Vagina (tissue), 2 donors: ENCODE measurements at regions not wholly inside any gene's neighbourhood (a gene's known extent, or its start where the extent isn't known, plus 50 kb on each side); places are given as distances from the start of the nearest gene placed in this dataset.
"Not testable (repeated sequence)": the region's sequence is repeated elsewhere in the genome, so short reads cannot be mapped to it uniquely, and the experiment has no call there.

Experiments
- DNase-seq, 2 donors: peaks; one replicate each; pipeline ENCODE4 v3.0.0-alpha.2; 2017; ENCODE audit errors: extremely low spot score in 2 of 2
- H3K27ac ChIP-seq: fragments of 200-600 bp; sonication (generic); one replicate; pipeline ENCODE4 v1.5.1; 2019
- H3K27me3 ChIP-seq: fragments of 200-600 bp; sonication (generic); one replicate; pipeline ENCODE4 v1.5.1; 2019
- H3K36me3 ChIP-seq, 2 donors: fragments of 200-600 bp; sonication (generic); one replicate each; pipeline ENCODE4 v1.5.1; 2017 to 2019
- H3K4me1 ChIP-seq: fragments of 200-600 bp; sonication (generic); one replicate; pipeline ENCODE4 v1.5.1; 2019
- H3K4me3 ChIP-seq, 2 donors: fragments of 200-600 bp; sonication (generic); 1 replicate in 1 of 2; 2 replicates in 1 of 2; pipeline ENCODE4 v1.5.1; 2016 to 2019
- H3K9me3 ChIP-seq: fragments of 200-600 bp; sonication (generic); one replicate; pipeline ENCODE4 v1.5.1; 2019
- POLR2A ChIP-seq, 2 donors: fragments of 450-650 bp; IDR thresholded peaks; one replicate each; pipeline ENCODE4 v1.6.1; 2017; ENCODE audit warnings: antibody characterized with exemption in 2 of 2, mild to moderate bottlenecking in 2 of 2, moderate library complexity in 2 of 2
- POLR2AphosphoS5 ChIP-seq, 2 donors: sonication (generic); formaldehyde crosslinking; IDR thresholded peaks; one replicate each; pipeline ENCODE4 v1.9.0; 2017; ENCODE audit warnings: antibody characterized with exemption in 2 of 2, mild to moderate bottlenecking in 2 of 2, low read depth in 1 of 2; ENCODE audit not compliant: insufficient read depth in 1 of 2
- intact Hi-C: fragments of 100-400 bp; cut with DNase I; formaldehyde crosslinking; loops from one replicate; pipeline ENCODE4 v1.15.1; 2023
- TF ChIP-seq, protein P1 (sequence below), 3 experiments: fragments of 450-650 bp in 2 of 3; fragments of 200-600 bp in 1 of 3; sonication (generic) in 1 of 3; IDR thresholded peaks; one replicate each; pipeline ENCODE4 v1.5.1; 2017 to 2019; ENCODE audit warnings: antibody characterized with exemption in 3 of 3, mild to moderate bottlenecking in 2 of 3, moderate library complexity in 2 of 3

DNA sequence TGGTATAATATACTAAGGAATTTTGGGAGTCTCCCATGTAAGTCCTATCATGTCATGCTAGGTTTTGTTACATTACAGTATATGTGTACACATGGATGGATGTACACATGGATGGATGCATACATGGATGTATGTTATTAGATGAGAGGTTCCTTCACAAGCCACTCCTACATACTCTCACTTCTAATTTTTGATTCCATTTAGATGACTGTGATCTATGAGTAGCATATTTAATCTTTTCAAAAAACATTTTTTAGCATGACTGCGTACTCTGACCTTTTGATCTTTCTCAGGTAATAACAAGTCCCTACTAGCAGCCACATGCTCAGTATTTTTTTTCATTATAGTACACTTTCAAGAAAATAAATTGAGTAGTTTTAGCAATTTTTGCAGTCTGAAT, 441.8 kb downstream of the SLITRK1 start:
- H3K9me3 ChIP-seq, result no peaks in the 10 kb centered on the region
- H3K4me3 ChIP-seq, result no peak overlapping the region
- no peak overlapping the region for H3K27ac ChIP-seq
- DNase-seq, result no peak
- no peak for TF ChIP-seq POLR2AphosphoS5 (IDR thresholded peaks at IDR 0.05; ENCODE audit: insufficient read depth in 1 of 2, low read depth in 1 of 2)
- TF ChIP-seq, protein P1, sequence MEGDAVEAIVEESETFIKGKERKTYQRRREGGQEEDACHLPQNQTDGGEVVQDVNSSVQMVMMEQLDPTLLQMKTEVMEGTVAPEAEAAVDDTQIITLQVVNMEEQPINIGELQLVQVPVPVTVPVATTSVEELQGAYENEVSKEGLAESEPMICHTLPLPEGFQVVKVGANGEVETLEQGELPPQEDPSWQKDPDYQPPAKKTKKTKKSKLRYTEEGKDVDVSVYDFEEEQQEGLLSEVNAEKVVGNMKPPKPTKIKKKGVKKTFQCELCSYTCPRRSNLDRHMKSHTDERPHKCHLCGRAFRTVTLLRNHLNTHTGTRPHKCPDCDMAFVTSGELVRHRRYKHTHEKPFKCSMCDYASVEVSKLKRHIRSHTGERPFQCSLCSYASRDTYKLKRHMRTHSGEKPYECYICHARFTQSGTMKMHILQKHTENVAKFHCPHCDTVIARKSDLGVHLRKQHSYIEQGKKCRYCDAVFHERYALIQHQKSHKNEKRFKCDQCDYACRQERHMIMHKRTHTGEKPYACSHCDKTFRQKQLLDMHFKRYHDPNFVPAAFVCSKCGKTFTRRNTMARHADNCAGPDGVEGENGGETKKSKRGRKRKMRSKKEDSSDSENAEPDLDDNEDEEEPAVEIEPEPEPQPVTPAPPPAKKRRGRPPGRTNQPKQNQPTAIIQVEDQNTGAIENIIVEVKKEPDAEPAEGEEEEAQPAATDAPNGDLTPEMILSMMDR (IDR thresholded peaks at IDR 0.05), result no peak
- TF ChIP-seq POLR2A (IDR thresholded peaks at IDR 0.05), result no peak
- intact Hi-C loops, result no loop called here
- H3K36me3 ChIP-seq, result no peaks in the 10 kb centered on the region
- no peaks in the 10 kb centered on the region for H3K27me3 ChIP-seq
- no peaks in the 10 kb centered on the region for H3K4me1 ChIP-seq

DNA sequence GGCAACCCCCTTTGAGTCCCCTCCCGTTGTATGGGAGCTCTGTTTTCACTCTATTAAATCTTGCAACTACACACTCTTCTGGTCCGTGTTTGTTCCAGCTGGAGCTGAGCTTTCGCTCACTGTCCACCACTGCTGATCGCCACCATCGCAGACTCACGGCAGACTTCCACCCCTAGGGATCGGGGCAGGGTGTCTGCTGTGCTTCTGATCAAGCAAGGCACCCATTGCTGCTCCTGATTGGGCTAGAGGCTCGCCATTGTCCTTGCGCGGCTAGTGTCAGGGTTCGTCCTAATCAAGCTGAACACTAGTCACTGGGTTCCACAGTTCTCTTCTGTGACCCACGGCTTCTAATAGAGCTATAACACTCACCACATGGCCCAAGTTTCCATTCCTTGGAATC, 442.8 kb downstream of the SLITRK1 start:
- H3K36me3 ChIP-seq, H3K4me3 ChIP-seq, H3K27ac ChIP-seq, H3K4me1 ChIP-seq, H3K27me3 ChIP-seq, H3K9me3 ChIP-seq, intact Hi-C loops, DNase-seq: not testable (repeated sequence)

DNA sequence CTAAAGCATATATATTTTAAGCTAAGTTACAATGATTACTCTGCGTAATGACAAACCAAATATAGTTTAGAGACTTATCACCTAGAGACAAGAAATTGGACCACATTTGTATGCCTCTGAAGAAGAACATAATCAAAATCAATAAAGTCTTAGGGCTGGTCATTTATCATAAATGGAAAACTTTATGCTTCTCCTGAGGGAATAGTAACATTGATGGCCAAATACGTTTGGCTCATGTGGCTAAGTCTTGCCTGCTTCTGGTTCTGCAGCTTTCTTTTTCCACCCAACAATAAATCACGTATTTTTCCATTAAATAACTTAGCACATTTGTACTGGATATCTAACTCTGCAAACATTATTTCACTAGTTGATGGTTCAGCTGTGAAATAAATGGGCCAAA, 458.4 kb downstream of the SLITRK1 start:
- H3K4me1 ChIP-seq, result no peaks in the 10 kb centered on the region
- intact Hi-C loops, result no loop called here
- no peak for DNase-seq
- no peak overlapping the region for H3K27ac ChIP-seq
- no peaks in the 10 kb centered on the region for H3K9me3 ChIP-seq
- no peaks in the 10 kb centered on the region for H3K36me3 ChIP-seq
- H3K4me3 ChIP-seq, result no peak overlapping the region
- H3K27me3 ChIP-seq, result no peaks in the 10 kb centered on the region
- TF ChIP-seq POLR2A (IDR thresholded peaks at IDR 0.05) (no peak), POLR2AphosphoS5 (IDR thresholded peaks at IDR 0.05; ENCODE audit: insufficient read depth in 1 of 2, low read depth in 1 of 2) (no peak)
- TF ChIP-seq, protein P1 (IDR thresholded peaks at IDR 0.05), result no peak

DNA sequence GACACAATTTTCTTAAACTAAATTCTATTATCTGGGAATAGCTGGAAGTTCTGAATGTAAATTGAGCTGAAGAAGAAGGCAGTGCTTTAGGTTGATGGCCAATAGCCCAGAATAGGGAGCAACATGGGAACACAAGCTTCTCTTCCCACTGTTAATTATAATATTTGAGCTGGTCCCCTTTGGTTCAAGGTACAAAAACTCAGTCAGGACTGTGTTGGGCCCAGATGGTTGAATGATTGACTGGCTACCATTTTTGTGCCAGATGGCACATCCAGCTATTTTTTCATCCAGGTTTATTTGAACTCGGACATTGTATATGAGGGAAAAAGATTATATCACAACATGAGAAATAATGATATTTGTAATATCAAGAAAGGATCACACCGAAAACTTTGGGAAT, 458.9 kb downstream of the SLITRK1 start:
- TF ChIP-seq POLR2AphosphoS5 (IDR thresholded peaks at IDR 0.05; ENCODE audit: insufficient read depth in 1 of 2, low read depth in 1 of 2) (no peak), POLR2A (IDR thresholded peaks at IDR 0.05) (no peak)
- TF ChIP-seq, protein P1 (IDR thresholded peaks at IDR 0.05), result no peak
- no peak overlapping the region for H3K27ac ChIP-seq
- H3K36me3 ChIP-seq, result no peaks in the 10 kb centered on the region
- no peaks in the 10 kb centered on the region for H3K27me3 ChIP-seq
- no peak for DNase-seq
- H3K9me3 ChIP-seq, result no peaks in the 10 kb centered on the region
- intact Hi-C loops, result no loop called here
- no peaks in the 10 kb centered on the region for H3K4me1 ChIP-seq
- no peak overlapping the region for H3K4me3 ChIP-seq

DNA sequence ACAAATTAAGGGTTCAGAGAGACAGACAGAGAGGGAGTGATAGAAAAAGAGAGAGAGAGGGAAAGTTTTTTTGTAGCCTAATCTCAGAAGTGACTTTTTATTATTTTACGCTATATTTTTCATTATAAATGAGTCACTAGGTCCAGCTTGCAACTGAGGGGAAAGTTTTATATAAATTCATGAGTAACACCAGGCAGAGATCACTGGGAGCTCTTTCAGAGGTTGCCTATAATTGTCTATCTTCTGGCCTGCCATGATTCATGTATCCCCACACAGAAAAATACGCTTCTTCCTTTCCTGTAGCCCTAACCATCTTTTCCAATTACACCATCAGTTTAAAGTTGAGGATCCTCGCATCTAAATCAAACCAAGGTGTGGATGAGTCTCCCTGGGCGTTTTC, 467.9 kb downstream of the SLITRK1 start:
- Histone ChIP-seq H3K27me3 (no peaks in the 10 kb centered on the region), H3K9me3 (no peaks in the 10 kb centered on the region), H3K36me3 (no peaks in the 10 kb centered on the region), H3K4me1 (no peaks in the 10 kb centered on the region), H3K4me3 (no peak overlapping the region), H3K27ac (no peak overlapping the region)
- DNase-seq, result no peak
- TF ChIP-seq POLR2A (IDR thresholded peaks at IDR 0.05), result no peak
- TF ChIP-seq POLR2AphosphoS5 (IDR thresholded peaks at IDR 0.05; ENCODE audit: insufficient read depth in 1 of 2, low read depth in 1 of 2), result no peak
- TF ChIP-seq, protein P1 (IDR thresholded peaks at IDR 0.05), result no peak
- intact Hi-C loops, result no loop called here

DNA sequence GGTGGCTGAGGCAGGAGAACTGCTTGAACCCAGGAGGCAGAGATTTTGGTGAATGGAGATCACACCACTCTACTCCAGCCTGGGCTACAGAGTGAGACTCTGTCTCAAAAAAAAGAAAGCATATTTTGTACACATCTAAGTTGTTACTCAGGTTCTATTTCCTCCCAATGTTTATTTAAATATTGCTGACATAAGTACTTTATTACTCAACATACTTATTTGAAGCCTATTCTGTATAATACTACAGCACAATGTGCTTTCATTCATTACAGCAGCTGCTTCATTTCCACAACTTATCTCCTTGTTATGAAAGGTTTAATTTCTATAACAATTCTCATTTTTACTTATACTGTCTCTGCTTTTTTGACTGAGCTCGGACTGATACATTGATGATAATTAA, 495.7 kb downstream of the SLITRK1 start:
- H3K4me3 ChIP-seq, result no peak overlapping the region
- intact Hi-C loops, result no loop called here
- no peaks in the 10 kb centered on the region for H3K36me3 ChIP-seq
- H3K27me3 ChIP-seq, result no peaks in the 10 kb centered on the region
- TF ChIP-seq POLR2A (IDR thresholded peaks at IDR 0.05) (no peak), POLR2AphosphoS5 (IDR thresholded peaks at IDR 0.05; ENCODE audit: insufficient read depth in 1 of 2, low read depth in 1 of 2) (no peak)
- TF ChIP-seq, protein P1 (IDR thresholded peaks at IDR 0.05), result no peak
- H3K27ac ChIP-seq, result no peak overlapping the region
- DNase-seq, result no peak
- no peaks in the 10 kb centered on the region for H3K9me3 ChIP-seq
- H3K4me1 ChIP-seq, result no peaks in the 10 kb centered on the region
